GM18511 (cell line): ENCODE measurements at regions not wholly inside any gene's neighbourhood (a gene's known extent, or its start where the extent isn't known, plus 50 kb on each side); places are given as distances from the start of the nearest gene placed in this dataset.

Experiments used
- ATAC-seq: cut with Tn5 transposase; IDR thresholded peaks from one replicate; pipeline ENCODE4 v1.9.1; 2021; ENCODE audit warnings: mild to moderate bottlenecking, moderate library complexity; ENCODE audit not compliant: unreplicated experiment

DNA sequence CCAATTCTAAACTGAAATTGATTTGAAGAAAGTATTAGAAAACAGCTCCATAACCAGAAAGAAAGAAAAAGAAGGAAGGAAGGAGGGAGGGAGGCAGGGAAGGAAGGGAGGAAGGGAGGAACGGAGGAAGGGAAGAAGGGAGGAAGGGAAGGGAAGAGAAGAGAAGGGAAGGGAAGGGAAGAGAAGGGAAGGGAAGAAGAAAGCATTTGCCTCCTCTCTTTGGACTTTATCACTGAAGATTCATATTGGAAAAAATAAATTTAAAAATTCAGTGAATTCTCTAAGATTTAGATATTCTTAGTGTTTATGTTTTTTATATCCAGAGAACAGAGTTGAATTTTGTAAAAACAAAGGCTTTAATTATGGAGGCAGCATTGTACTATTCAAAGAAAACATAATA is 68.5 kb upstream of the NXT1 start:
- no peak for ATAC-seq

DNA sequence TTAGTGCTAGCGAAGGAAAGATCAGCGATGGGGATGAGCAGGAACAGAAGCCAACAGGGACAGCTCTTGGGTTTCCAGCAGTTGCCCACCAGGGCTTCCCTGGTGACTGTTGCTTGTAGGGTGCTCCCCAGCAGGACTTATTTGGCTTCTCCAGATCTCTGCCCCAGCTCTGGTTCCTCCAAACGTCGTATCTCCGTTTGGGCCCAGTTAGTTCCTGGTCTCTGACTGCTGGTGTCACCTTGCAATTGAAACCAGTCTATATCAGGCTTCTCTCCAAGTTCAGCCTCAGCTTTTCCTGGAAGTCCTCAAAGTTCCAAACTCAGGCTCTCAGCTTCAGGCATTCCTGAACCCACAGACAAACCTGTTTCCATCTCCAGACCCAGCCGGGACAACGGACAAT is 70.8 kb upstream of the NXT1 start:
- ATAC-seq: no peak

DNA sequence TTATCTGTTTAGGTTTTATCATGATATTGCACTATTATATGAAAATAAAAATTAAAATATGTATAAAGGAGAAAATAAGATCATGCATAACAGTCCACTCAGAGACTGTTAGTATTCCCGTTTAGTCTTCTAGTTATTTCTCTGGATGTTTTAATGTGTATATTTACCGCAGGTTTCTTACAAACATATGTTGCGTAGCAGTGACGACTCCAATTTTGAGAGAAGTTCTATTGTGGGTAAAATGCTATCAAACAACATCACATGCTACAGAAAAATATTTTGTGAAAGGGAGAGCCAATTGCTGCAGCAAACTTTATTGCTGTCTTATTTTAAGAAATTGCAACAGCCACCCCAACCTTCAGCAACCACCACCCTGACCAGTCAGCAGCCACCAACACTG is 72.4 kb upstream of the NXT1 start:
- no peak for ATAC-seq

DNA sequence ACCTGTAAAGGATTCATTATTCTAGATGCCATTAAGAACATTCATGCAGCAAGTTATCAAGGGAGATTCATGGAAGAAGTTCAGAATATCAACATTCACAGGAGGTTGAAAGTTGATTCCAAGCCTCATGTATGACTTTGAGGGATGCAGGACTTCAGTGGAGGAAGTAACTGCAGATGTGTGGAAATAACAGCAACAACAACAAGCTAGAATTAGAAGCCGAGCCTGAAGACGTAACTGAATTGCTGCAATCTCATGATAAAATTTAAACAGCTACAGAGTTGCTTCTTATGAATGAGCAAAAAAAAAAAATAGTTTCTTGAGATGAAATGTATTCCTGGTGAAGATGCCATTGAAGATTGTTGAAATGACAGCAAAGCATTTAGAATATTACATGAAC is 73.3 kb upstream of the NXT1 start:
- no peak for ATAC-seq

DNA sequence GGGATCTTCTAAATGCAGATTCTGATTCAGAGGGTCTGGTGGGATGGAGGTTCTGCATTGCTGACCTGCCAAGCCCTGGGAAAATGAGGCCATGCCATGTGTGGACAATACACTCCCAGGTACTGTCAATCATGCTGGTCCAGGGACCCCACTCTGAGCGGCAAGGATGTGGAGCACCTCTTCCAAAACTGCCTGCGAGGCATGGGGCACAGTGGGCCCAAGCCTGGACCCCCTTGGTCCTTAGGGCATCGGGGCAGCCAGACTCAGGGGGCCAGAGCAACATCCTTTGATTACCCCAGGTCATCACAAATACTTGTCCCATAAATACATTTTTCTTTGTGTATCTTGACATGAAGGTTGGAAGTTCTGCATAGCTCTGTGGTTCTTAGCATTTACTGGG is 76.8 kb upstream of the NXT1 start:
- ATAC-seq: no peak

DNA sequence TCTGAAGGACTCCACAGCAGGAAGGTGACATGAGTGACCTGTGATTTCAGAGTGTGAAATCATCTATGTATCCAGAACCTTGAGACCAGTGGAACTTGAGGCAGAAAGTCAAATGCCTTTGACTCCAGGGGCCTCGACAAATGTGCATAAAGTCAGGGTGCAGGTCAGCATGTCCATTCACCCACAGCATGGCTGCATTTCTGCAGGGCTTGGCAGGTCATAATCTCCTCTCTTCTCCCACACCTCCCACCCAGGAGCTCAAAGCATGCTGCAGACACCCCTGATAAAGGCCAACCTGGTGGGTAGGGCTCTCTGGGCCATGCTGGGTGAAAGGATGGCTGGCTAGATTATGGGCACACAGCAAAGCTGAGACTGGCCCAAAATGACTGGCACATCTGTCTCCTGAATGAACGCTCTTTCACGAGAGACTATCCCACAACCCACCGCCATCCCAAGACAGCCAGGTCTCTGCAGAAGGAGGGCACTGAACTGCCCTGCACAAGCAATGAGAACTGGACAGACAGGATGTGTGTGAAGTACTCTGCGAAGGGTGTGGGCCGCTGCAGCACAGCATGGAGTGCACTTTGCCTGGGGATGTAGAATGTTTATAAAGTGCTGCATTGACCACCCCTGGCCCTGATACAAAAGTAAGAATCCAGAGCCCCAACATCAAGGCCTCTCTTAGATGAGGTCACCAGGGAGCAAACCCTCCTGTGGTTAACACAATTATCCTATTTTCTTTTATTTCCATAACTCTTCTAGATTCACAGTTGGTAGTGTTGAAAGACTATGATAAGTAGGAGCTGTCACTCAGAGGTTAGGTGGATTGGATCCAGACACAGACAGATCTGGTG is 78.2 kb upstream of the NXT1 start:
- ATAC-seq: no peak

DNA sequence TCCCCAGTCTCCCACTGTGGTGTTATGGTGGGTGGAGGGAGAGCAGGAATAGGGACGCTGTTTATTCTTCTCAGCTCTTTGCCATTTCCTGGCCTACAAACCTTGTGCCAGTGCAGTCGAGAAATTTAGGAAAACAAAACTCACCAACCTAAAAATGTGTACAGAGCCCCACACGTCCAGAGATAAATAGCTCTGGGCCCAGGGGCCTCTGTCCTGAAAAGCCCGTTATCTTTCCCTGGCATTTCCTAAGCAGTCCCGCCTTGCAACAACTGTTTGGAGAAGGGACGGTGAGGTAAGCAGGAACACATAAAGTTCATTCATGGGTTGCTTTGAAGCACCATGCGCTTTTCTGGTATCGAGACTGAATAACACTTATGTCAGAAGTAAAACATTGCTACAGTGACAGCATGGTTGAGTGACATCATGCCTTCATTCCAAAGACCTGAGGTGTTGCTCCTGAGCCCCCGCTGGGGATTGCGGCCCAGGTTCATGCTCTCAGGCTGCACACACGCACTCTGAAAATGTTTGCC is 80.1 kb upstream of the NXT1 start:
- no peak for ATAC-seq

DNA sequence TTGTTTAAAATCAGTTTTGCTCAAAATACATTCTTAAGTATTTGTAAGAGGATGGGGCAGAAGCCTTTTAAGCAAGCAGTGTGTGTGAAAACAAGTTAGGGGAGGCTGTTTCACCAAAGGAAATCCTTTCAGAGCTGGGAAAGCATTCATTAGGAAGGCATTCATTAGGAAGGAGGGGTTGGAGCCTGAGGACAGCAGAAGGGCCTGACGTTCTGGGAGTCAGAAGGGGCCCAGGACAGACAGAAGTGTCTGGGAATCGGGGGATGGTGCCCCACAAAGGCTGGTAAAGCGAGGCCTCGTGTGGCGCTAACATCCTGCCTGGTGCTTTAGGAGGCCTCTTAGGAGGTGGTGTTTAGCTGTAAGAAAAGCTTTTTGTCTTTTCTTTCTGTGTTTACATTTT is 80.6 kb upstream of the NXT1 start:
- no peak for ATAC-seq

DNA sequence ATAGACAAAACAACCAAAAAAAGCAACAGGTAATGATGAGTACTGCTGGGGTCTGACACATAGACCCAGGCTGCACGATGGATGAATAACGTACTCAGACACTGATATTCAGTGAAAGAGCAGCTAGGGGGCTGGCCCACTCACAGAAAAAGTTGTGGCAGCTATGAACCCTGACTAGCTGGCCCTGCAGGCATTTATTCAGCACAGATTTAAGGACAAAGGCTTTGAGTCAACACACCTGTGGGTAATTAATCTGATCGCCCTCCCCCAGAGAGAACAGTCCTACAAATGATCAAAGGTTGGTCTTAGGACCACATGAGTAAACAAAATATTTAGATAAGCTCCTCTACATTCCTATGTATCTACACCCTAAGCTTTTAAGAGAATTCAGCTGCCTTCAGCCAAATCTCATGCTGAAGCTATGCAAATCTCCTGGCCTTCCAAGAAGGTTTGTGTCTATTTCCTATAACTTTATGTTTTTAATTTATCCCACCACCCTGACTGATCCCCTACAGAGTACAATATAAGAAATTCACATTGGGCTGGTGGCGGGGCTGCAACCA is 81.7 kb upstream of the NXT1 start:
- ATAC-seq: no peak

DNA sequence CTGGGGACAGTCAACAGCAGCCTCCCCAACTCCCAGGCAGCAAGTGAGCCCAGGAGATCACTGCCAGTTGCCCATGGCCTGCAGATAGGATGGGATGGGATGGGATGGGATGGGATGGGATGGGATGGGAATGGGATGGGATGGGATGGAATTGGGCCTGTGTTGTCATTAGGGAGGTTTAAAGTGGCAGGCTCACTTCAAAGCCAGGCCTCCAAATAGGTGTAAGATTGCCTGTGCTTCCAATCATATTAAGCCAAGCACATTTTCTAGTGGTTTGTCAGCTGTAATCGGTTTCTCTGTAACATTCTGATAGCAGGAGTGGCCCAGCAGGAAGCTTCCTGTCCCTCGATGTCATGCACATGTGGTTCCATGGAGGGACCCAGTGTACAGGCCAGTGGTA is 82.7 kb upstream of the NXT1 start:
- ATAC-seq: no peak

DNA sequence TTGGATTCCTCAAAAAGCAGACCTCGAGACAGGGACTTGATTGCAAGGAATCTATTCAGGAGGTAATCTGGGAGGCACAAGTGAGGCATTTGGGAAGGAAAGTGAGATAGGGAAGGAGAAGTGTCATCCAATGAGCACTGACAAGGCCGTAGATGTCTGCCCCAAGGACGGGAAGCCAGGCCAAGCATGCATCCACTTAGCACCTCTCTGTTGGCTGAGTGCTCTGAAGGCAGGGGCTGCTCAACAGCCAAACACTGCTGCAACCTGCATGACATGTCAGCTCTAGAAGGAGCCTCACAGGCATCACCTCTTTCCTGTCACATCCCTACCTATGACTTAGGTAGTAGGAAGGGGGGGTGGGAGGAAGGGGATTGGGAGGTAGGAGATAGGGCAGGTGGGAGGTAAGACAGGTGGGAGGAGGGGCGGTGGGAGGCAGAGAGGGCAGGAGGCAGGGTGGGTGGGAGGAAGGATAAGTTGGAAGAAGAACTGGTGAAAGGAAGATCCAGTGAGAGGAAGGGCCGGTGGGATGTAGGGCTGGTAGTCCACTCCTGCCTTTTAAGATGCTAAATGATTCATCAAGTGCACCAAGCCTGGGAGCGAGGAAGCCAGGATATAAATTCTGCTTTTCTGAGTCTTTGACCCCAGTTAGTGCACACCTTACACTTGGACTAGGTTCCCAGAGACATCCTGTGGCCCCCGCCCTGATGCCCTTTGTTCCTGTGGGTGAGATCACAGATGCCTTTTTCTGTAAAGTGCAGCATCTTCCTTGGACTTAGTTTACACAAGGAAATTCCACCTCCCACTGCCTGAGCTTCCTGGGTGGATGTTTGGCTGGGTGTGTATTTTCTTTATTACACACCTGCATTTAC is 83.8 kb upstream of the NXT1 start:
- no peak for ATAC-seq

DNA sequence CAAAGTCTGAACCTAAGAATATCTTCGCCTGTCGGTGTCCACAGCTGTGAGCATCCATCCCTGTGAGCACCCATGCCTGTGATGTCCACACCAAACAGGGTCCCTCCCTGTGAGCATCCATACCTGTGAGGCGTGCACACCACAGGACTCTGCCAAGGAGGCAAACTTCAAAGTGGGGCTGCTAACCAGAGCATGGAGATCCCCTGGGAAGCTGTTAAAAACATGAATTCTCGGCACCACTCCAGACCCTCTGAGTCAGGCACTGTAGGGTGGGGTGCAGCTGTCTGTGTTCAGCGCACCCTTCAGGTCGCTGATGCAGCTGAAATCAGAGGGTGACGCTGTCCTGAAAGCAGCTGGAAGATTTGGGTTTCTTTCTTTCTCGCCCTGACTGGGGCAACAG is 85.4 kb upstream of the NXT1 start:
- no peak for ATAC-seq

DNA sequence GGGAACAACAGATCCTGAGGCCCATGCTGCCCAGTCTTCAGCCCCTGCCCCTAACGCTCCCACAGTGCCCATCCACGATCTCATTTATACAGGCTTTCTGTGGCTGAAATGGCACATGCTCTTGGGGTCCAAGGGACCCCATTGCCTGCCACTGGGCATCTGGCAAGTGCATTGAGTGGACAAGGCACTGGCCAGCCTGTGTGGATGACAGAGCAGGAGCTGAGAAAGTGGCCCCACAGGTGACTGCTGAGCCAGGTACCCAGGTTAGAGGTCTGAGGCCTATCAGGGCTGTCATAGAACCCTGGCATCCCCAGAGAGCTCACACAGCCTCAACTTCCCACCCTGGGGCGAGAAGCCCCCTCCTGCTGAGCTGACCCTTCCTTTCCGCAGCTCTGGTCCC is 86.0 kb upstream of the NXT1 start:
- ATAC-seq: no peak

DNA sequence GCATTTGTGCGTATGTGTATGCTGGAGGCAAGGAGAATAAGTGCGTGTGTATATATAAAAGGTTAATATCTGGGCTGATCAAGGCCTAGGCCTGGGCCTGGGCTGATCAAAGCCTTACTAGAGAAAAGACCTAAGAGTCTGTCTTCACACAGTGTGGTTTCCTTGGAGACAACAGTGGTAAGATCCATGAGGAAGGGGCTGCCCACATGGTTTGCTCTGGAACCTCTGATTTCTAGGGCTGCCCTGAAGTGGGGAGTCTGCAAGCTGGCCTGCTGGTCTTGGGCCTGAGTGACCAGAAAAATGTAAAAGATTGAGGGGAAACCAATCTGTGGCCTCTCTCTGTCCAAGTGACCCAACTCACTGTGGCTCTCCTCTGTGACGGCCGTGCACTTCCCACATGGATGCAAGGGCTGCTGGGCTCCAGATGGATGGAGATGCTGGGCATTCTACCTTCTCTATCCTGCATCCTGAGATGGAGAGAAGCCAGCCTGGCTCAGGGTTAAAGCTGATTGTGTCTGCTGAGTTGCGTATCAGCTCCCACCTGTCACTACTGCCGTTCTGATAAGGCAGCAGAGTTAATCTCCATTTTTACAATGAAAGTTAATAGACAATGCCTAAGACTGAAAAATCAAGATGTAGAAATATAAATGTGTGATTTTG is 90.3 kb upstream of the NXT1 start:
- no peak for ATAC-seq

DNA sequence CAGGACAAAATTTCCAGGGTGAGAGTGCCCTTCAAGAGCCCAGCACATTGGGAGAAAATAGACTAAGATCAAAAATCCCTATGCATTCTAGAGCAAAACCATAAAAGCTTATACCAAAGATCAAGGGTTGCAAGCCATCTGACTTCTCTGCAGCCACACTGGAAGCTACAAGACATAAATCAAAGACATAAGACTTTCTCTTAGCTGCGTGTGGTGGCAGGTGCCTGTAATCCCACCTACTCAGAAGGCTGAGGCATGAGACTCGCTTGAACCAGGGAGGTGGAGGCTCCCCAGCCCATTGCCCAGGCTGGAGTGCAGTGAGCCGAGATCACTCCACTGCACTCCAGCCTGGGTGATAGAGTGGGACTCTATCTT is 91.9 kb upstream of the NXT1 start:
- no peak for ATAC-seq

DNA sequence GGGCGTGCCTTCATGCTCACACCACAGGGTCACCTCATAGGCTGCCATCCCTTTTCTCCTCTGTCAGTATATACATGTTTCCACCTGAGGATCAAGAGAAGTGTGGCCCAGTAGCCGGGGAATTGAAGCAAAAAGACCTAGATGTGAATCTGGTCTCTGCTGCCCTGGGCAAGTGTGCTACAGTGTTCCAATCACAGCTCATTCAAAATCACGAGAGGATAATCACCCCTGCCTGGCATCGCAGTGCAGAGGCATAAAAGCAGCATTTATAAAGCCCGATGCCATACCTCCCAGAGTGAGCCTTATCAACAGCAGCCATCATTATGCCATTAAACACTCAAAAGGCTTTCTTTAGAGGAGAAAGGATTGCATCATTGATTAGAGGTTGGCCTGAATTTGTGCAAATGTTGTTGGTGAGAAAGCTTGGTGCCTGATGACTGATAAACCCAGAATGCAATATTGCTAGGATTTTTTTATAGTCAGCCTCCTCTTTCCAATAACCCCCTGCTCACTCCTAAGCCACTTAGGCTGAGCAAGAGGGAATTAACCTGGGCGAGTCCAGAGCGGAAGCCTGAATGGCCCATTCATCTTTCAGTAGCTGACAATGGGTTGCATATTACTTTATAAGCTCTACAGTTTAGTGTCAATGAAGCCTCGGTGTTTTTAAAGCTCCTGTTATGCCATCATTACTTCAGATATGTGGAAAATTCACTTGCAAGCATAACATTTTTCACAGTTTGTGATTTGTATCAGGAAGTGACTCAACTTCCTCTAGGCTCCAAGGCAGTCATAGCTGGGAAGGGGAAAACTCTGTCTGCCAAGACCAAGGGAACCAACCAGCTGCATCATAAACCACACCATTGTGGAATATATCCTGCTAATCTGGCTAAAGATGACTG is 92.5 kb upstream of the NXT1 start:
- no peak for ATAC-seq

DNA sequence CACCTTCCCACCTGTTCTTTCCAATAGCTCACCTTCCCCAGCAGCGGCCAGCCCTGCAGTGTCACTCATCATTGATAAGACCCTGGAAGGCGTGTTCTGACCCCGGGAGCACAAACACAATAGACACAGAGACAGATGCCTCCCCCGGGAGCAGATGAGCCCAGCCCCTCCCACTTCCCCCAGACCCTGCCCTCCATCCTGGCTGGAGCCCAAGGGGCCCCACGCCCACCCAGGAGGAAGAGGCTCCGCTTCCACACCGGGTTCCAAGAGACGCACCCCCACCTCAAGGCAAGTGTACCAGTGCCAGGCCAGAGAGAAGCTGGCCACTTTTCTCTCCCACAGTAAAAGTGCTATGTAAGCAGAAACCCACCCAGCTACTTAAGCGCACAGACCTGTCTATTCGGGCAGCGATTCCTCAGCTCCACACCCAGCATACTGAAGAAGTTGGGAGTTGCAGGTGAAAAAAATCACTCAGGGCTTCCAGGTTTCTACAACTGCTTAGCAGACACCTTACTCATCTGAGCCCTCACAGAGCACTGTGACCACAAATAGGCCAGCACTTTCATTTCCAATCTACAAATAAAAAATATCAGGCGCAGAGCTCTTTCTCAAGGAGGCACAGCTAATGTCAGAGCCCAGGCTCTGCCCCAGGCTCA is 93.4 kb upstream of the NXT1 start:
- no peak for ATAC-seq

DNA sequence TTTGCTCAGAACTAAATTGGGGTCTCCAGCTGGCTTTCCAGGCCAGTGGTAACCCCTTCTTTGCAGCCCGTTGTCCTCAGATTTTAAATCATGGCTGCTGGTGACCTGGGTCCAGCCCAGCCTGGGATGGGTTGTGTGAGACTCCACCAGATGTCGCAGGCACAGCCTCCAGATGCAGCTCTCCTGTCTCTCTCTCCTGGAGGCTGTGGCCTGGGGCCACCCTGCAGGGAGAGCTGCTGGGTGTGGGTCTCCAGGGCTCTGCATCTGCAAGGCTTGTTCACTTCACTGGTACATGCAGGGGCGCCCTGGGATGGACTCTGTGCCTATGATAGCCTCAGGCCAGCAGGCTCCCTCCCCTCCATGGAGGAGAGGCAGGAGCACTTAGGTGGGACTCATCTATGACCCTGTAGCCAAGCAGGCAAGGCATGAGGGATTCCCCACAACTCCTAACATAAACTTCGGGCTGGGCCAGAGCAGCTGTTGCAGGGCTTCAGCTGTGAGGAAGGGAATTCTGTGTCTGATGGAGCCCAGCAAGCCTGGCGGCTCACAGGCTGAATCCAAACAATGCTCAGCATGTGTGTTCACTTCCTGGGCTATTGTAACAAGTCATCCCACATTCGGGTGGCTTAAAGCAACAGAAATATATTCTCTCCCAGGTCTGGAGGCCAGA is 94.7 kb upstream of the NXT1 start:
- no peak for ATAC-seq

DNA sequence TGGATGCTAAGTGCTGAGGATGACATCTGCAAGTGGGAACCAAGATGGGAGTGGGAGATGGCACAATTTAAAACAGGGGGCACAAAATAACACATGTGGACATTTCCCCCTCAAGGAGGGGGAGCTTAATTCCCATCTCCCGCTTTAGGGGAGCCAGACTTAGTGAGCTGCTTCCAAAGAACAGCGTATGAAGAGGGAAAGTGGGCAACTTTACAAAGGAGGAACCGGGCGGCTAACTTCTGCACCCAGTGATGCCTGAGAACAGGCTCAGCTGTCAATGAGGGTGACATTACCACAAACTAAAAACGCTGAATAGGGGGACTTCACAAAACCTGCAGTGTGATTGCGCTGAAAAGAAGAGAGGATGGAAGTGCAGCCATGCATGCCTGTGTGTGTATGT is 95.5 kb upstream of the NXT1 start:
- ATAC-seq: no peak
